Right renal cortex interstitium (tissue), 3 donors: ENCODE measurements at regions not wholly inside any gene's neighbourhood (a gene's known extent, or its start where the extent isn't known, plus 50 kb on each side); places are given as distances from the start of the nearest gene placed in this dataset.

Source experiments
- DNase-seq, 3 donors: peaks; one replicate each; pipeline ENCODE4 v3.0.0-alpha.2; 2013; ENCODE audit warnings: low read depth in 3 of 3, low spot score in 2 of 3

- no peak for DNase-seq
Measured at GRCh38 chr20:60862601-60863000, 389.5 kb upstream of the CDH4 start.

GRCh38 chr20:60863548-60863947, 388.5 kb upstream of the CDH4 start:
- DNase-seq, result no peak

GRCh38 chr20:60867589-60867988, 384.5 kb upstream of the CDH4 start:
- DNase-seq, result no peak

- no peak for DNase-seq
Measured at GRCh38 chr20:60868316-60868891, 383.7 kb upstream of the CDH4 start.

- DNase-seq, result no peak
Measured at GRCh38 chr20:60869087-60869486, 383.0 kb upstream of the CDH4 start.

GRCh38 chr20:60869625-60870024, 382.4 kb upstream of the CDH4 start:
- no peak for DNase-seq

- no peak for DNase-seq
Measured at GRCh38 chr20:60870040-60870439, 382.0 kb upstream of the CDH4 start.

GRCh38 chr20:60872224-60872623, 379.8 kb upstream of the CDH4 start:
- DNase-seq, result no peak

DNA sequence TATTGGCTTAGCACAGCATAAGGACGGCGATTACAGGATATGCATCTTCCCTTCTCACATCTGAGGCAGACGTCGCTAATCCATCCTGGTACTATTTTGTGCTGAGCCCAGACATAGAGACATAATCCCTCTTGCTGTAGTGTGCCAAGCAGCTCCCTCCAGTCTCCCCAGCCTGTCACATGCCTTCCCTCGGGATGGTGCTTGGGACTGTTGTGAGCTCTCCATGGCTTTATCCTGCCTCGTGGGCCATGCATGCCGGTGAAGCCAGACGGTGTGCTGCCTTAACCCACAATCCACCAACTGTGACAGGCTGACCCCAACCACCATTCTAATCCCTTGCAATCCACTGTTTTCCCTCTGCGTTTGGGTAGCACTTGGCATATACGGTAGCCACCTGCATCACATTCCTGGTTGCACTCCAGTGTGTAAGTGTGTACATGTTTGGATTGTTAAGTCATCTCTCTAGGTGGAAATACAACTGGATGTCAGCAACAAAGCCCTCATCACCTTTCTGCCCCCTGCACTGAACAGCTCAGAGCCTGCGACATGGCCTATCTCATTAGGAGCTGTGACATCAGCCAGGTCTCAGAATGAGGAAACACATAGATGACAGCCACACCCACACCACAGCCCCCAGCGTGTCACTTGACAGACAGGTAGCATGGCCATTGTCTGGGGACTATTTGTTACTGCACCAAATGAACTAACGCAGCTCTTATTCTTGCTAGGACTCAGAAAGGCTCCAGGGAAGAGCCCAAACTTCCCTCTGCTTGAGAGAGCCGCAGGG, 374.8 kb upstream of the CDH4 start:
- DNase-seq, result no peak

- no peak for DNase-seq
Measured at GRCh38 chr20:60882836-60883235, 369.2 kb upstream of the CDH4 start.

- no peak for DNase-seq
Measured at GRCh38 chr20:60883496-60883895, 368.6 kb upstream of the CDH4 start.

GRCh38 chr20:60884277-60884676, 367.8 kb upstream of the CDH4 start:
- DNase-seq, result no peak

GRCh38 chr20:60888771-60889170, 363.3 kb upstream of the CDH4 start:
- peak in 1 of 3 donors; percentile 12 for DNase-seq

GRCh38 chr20:60892095-60892813, 359.8 kb upstream of the CDH4 start:
- no peak for DNase-seq

DNA sequence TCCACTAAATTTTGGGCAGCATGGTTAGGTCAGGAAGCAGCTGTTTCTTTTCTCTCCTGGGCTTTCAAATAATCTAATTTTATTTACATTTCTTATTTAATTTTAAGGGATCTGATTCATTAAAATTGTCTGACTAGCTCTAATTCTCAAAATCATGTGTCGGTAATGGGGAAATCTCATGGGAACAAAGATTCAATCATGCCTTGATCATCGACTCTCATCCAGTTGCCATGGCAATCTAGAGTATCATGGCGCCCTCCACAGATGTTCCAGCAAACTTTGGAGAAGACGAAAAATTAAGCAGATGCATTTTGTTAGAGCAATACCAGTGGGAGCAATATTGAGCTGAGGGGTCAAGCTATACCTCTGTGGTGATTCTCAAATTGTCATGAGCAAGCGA, 358.0 kb upstream of the CDH4 start:
- DNase-seq, result no peak

DNA sequence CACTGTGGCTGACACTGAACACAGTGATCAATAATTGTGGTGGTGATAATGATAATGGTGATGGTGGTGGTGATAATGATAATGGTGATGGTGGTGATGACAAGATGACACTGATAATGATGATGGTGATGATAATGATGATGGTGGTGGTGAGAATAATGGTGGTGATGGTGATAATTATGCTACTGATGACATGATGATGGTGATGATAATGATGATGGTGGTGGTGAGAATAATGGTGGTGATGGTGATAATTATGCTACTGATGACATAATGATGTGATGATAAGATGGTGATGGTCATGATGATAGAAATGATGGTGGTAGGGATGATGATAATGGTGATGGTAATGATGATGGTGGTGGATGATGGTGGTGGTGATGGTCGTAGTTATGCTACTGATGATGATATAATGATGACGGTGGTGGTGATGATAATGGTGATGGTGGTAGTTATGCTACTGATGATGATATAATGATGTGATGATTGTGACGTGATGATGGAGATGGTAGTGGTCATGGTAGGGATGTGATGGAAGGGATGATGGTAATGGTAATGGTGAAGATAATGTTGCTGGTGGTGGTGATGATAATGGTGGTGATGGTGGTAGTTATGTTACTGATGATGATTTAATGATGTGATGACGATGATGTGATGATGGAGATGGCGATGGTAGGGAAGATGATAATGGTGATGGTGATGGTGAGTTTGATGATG, 356.5 kb upstream of the CDH4 start:
- no peak for DNase-seq

DNA sequence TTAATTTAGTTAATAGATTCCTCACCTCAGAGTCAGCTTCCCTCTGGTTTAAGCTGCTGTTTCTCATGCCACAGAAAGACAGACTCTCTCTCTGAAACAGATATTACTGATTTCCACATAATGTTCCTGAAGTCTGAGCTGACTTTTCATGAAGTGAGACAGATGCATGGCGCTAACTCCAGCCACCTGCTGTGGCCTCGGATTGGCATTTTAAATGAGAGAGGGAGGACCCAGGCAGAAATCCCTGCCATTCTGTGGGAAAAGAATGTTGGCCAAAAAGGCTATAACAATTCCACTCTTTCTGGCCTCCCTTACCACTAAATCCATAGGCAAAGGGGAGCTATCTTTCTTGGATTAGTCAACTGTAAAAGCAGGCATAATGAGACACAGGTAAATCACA, 354.1 kb upstream of the CDH4 start:
- DNase-seq, result no peak

- DNase-seq, result no peak
Measured at GRCh38 chr20:60899320-60899719, 352.7 kb upstream of the CDH4 start.

- peak in 1 of 3 donors; percentile 5 for DNase-seq
Measured at GRCh38 chr20:60900618-60901017, 351.4 kb upstream of the CDH4 start.

DNA sequence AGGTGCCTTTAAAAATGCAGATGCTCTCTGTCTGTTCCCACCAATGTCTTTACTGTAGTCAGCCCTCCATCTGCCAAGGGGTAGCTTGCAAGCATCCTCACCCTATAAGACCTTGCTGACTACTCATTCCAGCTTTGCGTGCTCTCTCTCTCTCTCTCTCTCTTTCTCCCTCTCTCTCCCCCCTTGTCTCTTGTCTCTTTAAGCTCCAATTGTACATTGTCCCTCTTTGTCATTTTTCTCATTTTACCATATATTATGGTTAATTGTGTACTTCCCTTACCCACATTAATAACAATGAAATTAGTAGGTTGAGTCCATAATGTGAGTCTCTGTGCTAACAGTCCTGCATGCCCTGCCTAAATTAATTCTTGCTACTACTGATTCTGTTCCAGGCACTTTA, 350.2 kb upstream of the CDH4 start:
- DNase-seq, result no peak

DNA sequence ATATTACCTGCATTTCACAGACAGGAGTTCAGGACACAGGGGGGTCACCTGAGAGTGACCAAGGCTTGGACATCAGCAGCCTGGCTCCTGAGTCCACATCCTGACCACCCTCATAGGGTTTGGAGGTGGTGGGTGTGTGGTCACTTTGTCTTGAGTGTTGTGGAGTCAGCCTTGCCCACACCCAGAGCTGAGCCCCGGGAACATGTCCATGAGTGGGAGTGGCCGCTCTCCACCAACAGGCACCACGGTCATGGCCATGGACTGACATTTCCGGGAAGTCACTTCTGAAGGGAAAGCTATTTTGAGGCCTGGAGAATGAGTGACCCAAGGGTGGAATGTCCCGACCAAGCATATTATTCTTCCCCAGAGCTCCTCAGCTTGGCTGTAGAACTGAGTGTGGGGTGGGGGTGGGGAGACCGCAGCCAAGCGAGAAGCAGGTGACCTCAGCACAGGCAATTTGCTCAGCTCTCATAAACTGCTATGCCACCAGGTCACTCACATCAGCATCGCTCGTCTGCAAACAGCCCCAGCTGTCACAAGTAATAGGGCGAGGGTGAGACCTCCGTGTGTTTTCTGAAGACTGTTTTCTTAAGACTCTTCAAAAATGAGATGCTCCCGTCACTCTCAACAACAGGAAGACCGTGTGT, 348.6 kb upstream of the CDH4 start:
- DNase-seq, result no peak
